K562 (cell line): ENCODE measurements at regions not wholly inside any gene's neighbourhood (a gene's known extent, or its start where the extent isn't known, plus 50 kb on each side); places are given as distances from the start of the nearest gene placed in this dataset.

Experiments used
- ATAC-seq: fragments of 200-7000 bp; cut with Tn5 transposase; 3 replicates; pipeline ENCODE4 v1.9.1; 2020; ENCODE audit warnings: moderate library complexity
- BruUV-seq: library from RNA; stranded (reverse); fragments of 400-500 nt; replicated peaks from 2 replicates; lab custom pipeline; 2021; lab: Mats Ljungman, UMichigan
- CTCF ChIA-PET: fragments of 300-600 bp; formaldehyde crosslinking; extraction: SDS; loops from one replicate; lab custom pipeline; 2021; ENCODE audit warnings: low intra/inter-chr PET ratio; lab: Yijun Ruan, JAX
- POLR2A ChIA-PET: fragments of 300-600, 350-650 bp; sonication (Branson Sonifier 250); formaldehyde crosslinking; extraction: SDS; loops from one replicate; lab custom pipeline; 2021; ENCODE audit warnings: antibody characterized with exemption, inconsistent platforms; lab: Yijun Ruan, JAX
- DNase-seq, 4 experiments: peaks; one replicate each; pipeline versions ENCODE4 v3.0.0 to v3.0.0-alpha.2; 2011 to 2018; ENCODE audit warnings: low spot score in 3 of 4, mixed read lengths in 3 of 4; ENCODE audit errors: extremely low read depth in 1 of 4
- FAIRE-seq: peaks from 2 replicates; lab custom pipeline; 2011; peaks lifted over from hg19 to GRCh38; lab: Jason Lieb, UNC
- H2AFZ ChIP-seq: 2 replicates; pipeline ENCODE4 v1.6.0; 2011; ENCODE audit warnings: low read depth, low read length, control low read depth, inconsistent platforms
- H3K27ac ChIP-seq: fragments of 200-600 bp; 3 replicates; pipeline ENCODE4 v1.8.0; 2011; ENCODE audit warnings: low read depth, mild to moderate bottlenecking, control low read depth, inconsistent platforms, low read length, moderate library complexity, mixed read lengths; ENCODE audit errors: extremely low read depth
- H3K27me3 ChIP-seq, 2 experiments: fragments of 300-600 bp in 1 of 2; 2 replicates in 1 of 2; 3 replicates in 1 of 2; pipeline versions ENCODE4 v1.6.0 to v1.8.0; 2011; ENCODE audit warnings: inconsistent platforms in 2 of 2, low read length in 2 of 2, mild to moderate bottlenecking in 1 of 2, mixed read lengths in 1 of 2, moderate library complexity in 1 of 2; ENCODE audit not compliant: control insufficient read depth in 2 of 2, insufficient read depth in 2 of 2
- H3K36me3 ChIP-seq: fragments of 300-600 bp; 3 replicates; pipeline ENCODE4 v1.8.0; 2011; ENCODE audit warnings: mild to moderate bottlenecking, low read length, inconsistent platforms; ENCODE audit not compliant: control insufficient read depth, insufficient read depth
- H3K4me1 ChIP-seq, 2 experiments: fragments of 200-600 bp in 1 of 2; replicated peaks in 1 of 2; 2 replicates in 1 of 2; 3 replicates in 1 of 2; pipeline versions ENCODE4 v1.5.1 to v1.8.0; 2011; ENCODE audit warnings: inconsistent platforms in 2 of 2, low read length in 2 of 2, mild to moderate bottlenecking in 1 of 2, mixed read lengths in 1 of 2, moderate library complexity in 1 of 2; ENCODE audit not compliant: control insufficient read depth in 2 of 2, insufficient read depth in 2 of 2
- H3K4me2 ChIP-seq: 2 replicates; pipeline ENCODE4 v1.6.1; 2011; ENCODE audit warnings: low read length, control low read depth, inconsistent platforms, mixed read lengths; ENCODE audit not compliant: insufficient read depth
- H3K4me3 ChIP-seq: fragments of 200-600 bp; sonication (generic), shearing (Covaris generic); 2 replicates; pipeline ENCODE4 v1.5.1; 2016; ENCODE audit warnings: control low read depth, inconsistent platforms
- H3K79me2 ChIP-seq: fragments of 200-600 bp; 3 replicates; pipeline ENCODE4 v1.8.0; 2011; ENCODE audit warnings: low read length, inconsistent platforms; ENCODE audit not compliant: control insufficient read depth, insufficient read depth
- H3K9ac ChIP-seq, 2 experiments: 2 replicates each; pipeline versions ENCODE4 v1.6.0 to v1.6.1; 2011; ENCODE audit warnings: low read depth in 2 of 2, low read length in 2 of 2, control low read depth in 1 of 2, inconsistent platforms in 1 of 2, mild to moderate bottlenecking in 1 of 2, mixed read lengths in 1 of 2; ENCODE audit not compliant: insufficient read depth in 1 of 2
- H3K9me1 ChIP-seq: one replicate; pipeline ENCODE4 v1.6.0; 2011; ENCODE audit warnings: inconsistent platforms, mild to moderate bottlenecking, low read length, moderate library complexity; ENCODE audit not compliant: control insufficient read depth, insufficient read depth
- H3K9me3 ChIP-seq: replicated peaks from 2 replicates; pipeline ENCODE4 v1.5.1; 2011; ENCODE audit warnings: low read depth, low read length, inconsistent platforms; ENCODE audit not compliant: control insufficient read depth, insufficient read depth
- H4K20me1 ChIP-seq: replicated peaks from 2 replicates; pipeline ENCODE4 v1.6.1; 2011; ENCODE audit warnings: low read length, inconsistent platforms, mixed read lengths; ENCODE audit not compliant: control insufficient read depth, insufficient read depth
- FOXP4 ChIP-seq: sonication (generic); formaldehyde crosslinking; IDR thresholded peaks from 2 replicates; pipeline ENCODE4 v1.8.0; 2022; ENCODE audit warnings: mild to moderate bottlenecking, missing genetic modification reagents, borderline replicate concordance
- GABPB2 ChIP-seq: fragments of 250-450 bp; sonication (Bioruptor Pico); conservative IDR thresholded peaks from 2 replicates; pipeline ENCODE4 v1.5.1; 2021; ENCODE audit warnings: mild to moderate bottlenecking
- NFATC3 ChIP-seq: fragments of 450-650 bp; IDR thresholded peaks from 2 replicates; pipeline ENCODE4 v1.6.1; 2017; ENCODE audit warnings: mild to moderate bottlenecking
- RHOXF2B ChIP-seq: fragments of 250-450 bp; sonication (Bioruptor Pico); conservative IDR thresholded peaks from 2 replicates; pipeline ENCODE4 v1.5.1; 2021
- SRSF3 ChIP-seq: fragments of 200-400 bp; formaldehyde crosslinking; IDR thresholded peaks from 2 replicates; pipeline ENCODE4 v1.6.1; 2016; ENCODE audit warnings: mild to moderate bottlenecking, low read length, moderate library complexity; ENCODE audit not compliant: insufficient read depth
- TSC22D4 ChIP-seq: fragments of 450-650 bp; IDR thresholded peaks from 2 replicates; pipeline ENCODE4 v1.6.1; 2016; ENCODE audit warnings: missing genetic modification characterization, missing biosample characterization, control low read depth
- ZNF124 ChIP-seq: sonication (generic); formaldehyde crosslinking; IDR thresholded peaks from 2 replicates; pipeline ENCODE4 v1.8.1; 2022; ENCODE audit warnings: missing genetic modification reagents
- ZNF133 ChIP-seq: fragments of 250-450 bp; sonication (Bioruptor Pico); IDR thresholded peaks from 2 replicates; pipeline ENCODE4 v1.4.0; 2020; ENCODE audit warnings: mild to moderate bottlenecking
- ZNF217 ChIP-seq: sonication (generic); formaldehyde crosslinking; IDR thresholded peaks from 2 replicates; pipeline ENCODE4 v1.8.0; 2022; ENCODE audit warnings: mild to moderate bottlenecking, missing genetic modification reagents
- ZNF695 ChIP-seq: fragments of 450-650 bp; formaldehyde crosslinking; IDR thresholded peaks from 2 replicates; pipeline ENCODE4 v1.4.0; 2020; ENCODE audit warnings: mild to moderate bottlenecking, moderate library complexity
- WGBS: fragments of 100-300 bp; shearing (Covaris generic); methylation state at CpG from one replicate; pipeline ENCODE4 v1.1.6; 2016; ENCODE audit warnings: low coverage, mixed read lengths; ENCODE audit not compliant: insufficient coverage; ENCODE audit errors: missing lambda C conversion rate; 5-methylcytosine and 5-hydroxymethylcytosine counted together
- in situ Hi-C: fragments of 300-500 bp; cut with MboI; formaldehyde crosslinking; loops from 4 replicates; pipeline ENCODE4 v1.15.0; 2018; ENCODE audit warnings: inconsistent platforms, mixed read lengths
- intact Hi-C: fragments of 100-400 bp; cut with micrococcal nuclease; formaldehyde crosslinking; loops from 2 replicates; pipeline ENCODE4 v1.14.2; 2022
- TF ChIP-seq, protein P1 (sequence below): IDR thresholded peaks from 2 replicates; pipeline ENCODE4 v1.6.1; 2011; ENCODE audit warnings: borderline replicate concordance, low read depth, mild to moderate bottlenecking, moderate library complexity, low read length; ENCODE audit not compliant: insufficient read depth, poor library complexity, severe bottlenecking
- TF ChIP-seq, protein P2 (sequence below): fragments of 250-450 bp; sonication (Bioruptor Pico); IDR thresholded peaks from 2 replicates; pipeline ENCODE4 v1.5.0; 2021

DNA sequence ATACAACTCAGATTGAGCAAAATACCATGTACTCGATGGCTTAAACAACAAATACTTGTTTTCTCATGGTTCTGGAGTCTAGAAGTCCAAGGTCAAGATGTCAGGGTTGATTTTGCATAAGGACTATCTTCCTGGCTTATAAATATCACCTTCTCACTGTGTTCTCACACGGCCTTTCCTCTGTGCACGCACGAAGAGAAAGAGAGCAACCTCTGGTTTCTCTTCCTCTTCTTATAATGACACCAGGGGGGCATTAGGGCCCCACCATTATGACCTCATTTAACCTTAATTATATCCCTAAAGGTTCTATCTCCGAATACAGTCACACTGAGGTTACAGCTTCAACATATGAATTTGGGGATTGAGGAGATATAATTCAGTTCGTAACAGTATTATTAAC lies 504.0 kb downstream of the MAGEE1 start:
- Histone ChIP-seq H3K9me3 (no peaks in the 10 kb centered on the region), H3K79me2 (no peaks in the 10 kb centered on the region), H4K20me1 (no peaks in the 10 kb centered on the region), H3K36me3 (no peaks in the 10 kb centered on the region), H3K9ac (no peak overlapping the region), H3K4me2 (no peak overlapping the region), H3K4me1 (no peaks in the 10 kb centered on the region), H2AFZ (no peak overlapping the region), H3K9me1 (no peaks in the 10 kb centered on the region), H3K4me3 (no peak overlapping the region), H3K27me3 (no peaks in the 10 kb centered on the region), H3K27ac (no peak overlapping the region)
- no peak for FAIRE-seq
- no TSS peak for BruUV-seq
- 2% methylated on average over 6 of the region's 6 CpGs for WGBS
- in situ Hi-C loops (no loop called here), intact Hi-C loops (no loop called here)
- CTCF ChIA-PET: no interaction called here
- DNase-seq: no peak
- TF ChIP-seq FOXP4 (CRISPR knock-in tag): no peak
- POLR2A ChIA-PET: no interaction called here
- no peak for ATAC-seq

- CTCF ChIA-PET: no interaction called here
- DNase-seq (no peak), FAIRE-seq (no peak), ATAC-seq (no peak)
- in situ Hi-C loops (no loop called here), intact Hi-C loops (no loop called here)
- Histone ChIP-seq H3K9me3 (no peaks in the 10 kb centered on the region), H3K79me2 (no peaks in the 10 kb centered on the region), H3K27me3 (no peaks in the 10 kb centered on the region), H3K4me2 (no peak overlapping the region), H4K20me1 (no peaks in the 10 kb centered on the region), H3K9me1 (no peaks in the 10 kb centered on the region), H3K4me1 (no peaks in the 10 kb centered on the region), H3K9ac (no peak overlapping the region), H2AFZ (no peak overlapping the region), H3K4me3 (no peak overlapping the region), H3K27ac (no peak overlapping the region), H3K36me3 (no peaks in the 10 kb centered on the region)
- POLR2A ChIA-PET: no interaction called here
- BruUV-seq: no TSS peak
- whole genome bisulfite sequencing: no CpG with 5 or more reads among the region's 1 CpG
- TF ChIP-seq ZNF124 (CRISPR knock-in tag): no peak
- no peak for TF ChIP-seq ZNF695 (CRISPR knock-in tag)
- no peak for TF ChIP-seq ZNF133 (CRISPR knock-in tag)
- no peak for TF ChIP-seq RHOXF2B
- TF ChIP-seq TSC22D4 (tag): no peak
- TF ChIP-seq, protein P1, sequence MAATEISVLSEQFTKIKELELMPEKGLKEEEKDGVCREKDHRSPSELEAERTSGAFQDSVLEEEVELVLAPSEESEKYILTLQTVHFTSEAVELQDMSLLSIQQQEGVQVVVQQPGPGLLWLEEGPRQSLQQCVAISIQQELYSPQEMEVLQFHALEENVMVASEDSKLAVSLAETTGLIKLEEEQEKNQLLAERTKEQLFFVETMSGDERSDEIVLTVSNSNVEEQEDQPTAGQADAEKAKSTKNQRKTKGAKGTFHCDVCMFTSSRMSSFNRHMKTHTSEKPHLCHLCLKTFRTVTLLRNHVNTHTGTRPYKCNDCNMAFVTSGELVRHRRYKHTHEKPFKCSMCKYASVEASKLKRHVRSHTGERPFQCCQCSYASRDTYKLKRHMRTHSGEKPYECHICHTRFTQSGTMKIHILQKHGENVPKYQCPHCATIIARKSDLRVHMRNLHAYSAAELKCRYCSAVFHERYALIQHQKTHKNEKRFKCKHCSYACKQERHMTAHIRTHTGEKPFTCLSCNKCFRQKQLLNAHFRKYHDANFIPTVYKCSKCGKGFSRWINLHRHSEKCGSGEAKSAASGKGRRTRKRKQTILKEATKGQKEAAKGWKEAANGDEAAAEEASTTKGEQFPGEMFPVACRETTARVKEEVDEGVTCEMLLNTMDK: no peak
- TF ChIP-seq, protein P2, sequence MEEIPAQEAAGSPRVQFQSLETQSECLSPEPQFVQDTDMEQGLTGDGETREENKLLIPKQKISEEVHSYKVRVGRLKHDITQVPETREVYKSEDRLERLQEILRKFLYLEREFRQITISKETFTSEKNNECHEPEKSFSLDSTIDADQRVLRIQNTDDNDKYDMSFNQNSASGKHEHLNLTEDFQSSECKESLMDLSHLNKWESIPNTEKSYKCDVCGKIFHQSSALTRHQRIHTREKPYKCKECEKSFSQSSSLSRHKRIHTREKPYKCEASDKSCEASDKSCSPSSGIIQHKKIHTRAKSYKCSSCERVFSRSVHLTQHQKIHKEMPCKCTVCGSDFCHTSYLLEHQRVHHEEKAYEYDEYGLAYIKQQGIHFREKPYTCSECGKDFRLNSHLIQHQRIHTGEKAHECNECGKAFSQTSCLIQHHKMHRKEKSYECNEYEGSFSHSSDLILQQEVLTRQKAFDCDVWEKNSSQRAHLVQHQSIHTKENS (CRISPR knock-in tag): no peak
- TF ChIP-seq NFATC3: no peak
- no peak for TF ChIP-seq SRSF3
- TF ChIP-seq ZNF217: no peak
- no peak for TF ChIP-seq GABPB2
Measured at GRCh38 chrX:76957485-76957884, 489.7 kb upstream of the FGF16 start.
